ENCODE measurements at regions not wholly inside any gene's neighbourhood (a gene's known extent, or its start where the extent isn't known, plus 50 kb on each side); places are given as distances from the start of the nearest gene placed in this dataset.

DNA sequence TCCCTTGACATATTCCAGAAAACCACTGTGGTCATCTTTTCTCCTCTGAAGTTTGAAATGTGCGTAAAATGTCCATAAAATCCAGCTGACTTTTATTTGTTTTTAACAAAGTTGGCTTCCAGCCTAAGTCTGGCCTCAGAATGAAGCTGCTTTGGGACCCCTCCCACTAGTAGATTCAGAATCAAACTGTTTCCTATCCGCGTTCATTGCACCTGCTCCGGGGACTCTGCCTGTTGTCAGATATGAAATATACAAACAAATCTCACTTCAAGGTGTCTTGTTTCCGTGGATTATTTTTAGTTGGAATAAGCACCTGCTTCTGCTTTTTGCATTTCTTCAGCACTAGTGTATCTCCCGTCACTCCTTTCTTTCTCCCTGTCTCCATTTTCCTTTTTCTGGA is 115.7 kb upstream of the FHL2 start:
- TF ChIP-seq, protein P1, sequence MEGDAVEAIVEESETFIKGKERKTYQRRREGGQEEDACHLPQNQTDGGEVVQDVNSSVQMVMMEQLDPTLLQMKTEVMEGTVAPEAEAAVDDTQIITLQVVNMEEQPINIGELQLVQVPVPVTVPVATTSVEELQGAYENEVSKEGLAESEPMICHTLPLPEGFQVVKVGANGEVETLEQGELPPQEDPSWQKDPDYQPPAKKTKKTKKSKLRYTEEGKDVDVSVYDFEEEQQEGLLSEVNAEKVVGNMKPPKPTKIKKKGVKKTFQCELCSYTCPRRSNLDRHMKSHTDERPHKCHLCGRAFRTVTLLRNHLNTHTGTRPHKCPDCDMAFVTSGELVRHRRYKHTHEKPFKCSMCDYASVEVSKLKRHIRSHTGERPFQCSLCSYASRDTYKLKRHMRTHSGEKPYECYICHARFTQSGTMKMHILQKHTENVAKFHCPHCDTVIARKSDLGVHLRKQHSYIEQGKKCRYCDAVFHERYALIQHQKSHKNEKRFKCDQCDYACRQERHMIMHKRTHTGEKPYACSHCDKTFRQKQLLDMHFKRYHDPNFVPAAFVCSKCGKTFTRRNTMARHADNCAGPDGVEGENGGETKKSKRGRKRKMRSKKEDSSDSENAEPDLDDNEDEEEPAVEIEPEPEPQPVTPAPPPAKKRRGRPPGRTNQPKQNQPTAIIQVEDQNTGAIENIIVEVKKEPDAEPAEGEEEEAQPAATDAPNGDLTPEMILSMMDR (conservative IDR thresholded peaks at IDR 0.05; ENCODE audit: low read length), result no peak
- no peak for TF ChIP-seq EZH2phosphoT487 (IDR thresholded peaks at IDR 0.05; ENCODE audit: borderline replicate concordance)
